ENCODE measurements at regions not wholly inside any gene's neighbourhood (a gene's known extent, or its start where the extent isn't known, plus 50 kb on each side); places are given as distances from the start of the nearest gene placed in this dataset.
"Not testable (repeated sequence)": the region's sequence is repeated elsewhere in the genome, so short reads cannot be mapped to it uniquely, and the experiment has no call there.

DNA sequence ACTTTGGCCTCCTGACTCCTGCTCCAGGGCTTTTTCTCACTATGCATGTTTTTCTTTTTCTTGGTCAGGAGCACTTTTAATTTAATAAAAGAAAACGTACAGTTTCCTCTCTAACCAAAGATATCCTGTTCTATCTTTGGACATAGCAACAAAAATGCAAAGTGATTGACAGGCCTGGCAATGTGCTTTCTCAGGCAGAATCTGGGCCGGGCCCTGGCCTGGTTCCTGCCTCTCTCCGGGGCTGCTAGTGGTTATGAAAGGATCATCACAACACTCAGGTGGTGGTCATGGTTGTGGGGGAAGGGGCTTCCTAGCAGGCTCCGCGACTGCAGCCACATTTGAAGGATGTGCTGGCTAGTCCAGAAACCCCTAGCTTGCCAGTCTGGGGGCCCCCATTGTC, 85.8 kb upstream of the USP24 start:
- no peak for DNase-seq (ENCODE audit: low read depth in 3 of 3, low spot score in 1 of 3)

DNA sequence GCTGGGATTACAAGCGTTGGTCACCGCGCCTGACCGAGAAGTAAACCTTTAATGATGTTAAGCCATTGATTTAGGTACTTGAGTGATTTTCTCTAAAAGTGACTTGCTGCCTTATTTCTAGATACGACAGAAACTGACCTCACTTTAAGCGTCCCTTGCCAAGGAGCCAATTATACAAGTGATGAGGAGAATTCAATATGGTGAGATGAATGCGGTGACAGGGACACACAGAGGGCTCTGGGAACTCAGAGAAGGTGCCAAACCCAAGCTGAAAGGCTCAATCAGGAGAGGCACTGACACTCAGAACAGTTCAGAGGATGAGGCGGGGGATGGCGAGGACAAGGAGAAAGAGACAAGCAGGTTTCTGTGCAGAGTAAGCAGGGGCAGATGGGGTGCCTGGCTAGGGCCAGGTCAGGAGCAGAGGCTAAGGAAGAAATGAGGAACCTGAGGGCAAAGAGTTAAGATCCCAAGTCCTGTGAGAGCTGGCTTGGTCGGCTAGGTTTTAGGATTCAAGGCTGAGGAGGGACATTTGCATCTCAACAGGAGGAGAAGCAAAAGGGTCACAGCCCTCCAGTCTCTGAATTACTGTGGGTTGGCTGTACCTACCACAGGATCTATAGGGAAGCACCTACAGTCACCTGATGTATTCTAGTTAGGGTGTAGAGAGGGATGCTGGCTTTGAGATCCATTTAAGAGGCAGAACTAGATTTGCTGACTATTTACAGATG, 83.2 kb upstream of the USP24 start:
- DNase-seq (ENCODE audit: low read depth in 3 of 3, low spot score in 1 of 3) = no peak

DNA sequence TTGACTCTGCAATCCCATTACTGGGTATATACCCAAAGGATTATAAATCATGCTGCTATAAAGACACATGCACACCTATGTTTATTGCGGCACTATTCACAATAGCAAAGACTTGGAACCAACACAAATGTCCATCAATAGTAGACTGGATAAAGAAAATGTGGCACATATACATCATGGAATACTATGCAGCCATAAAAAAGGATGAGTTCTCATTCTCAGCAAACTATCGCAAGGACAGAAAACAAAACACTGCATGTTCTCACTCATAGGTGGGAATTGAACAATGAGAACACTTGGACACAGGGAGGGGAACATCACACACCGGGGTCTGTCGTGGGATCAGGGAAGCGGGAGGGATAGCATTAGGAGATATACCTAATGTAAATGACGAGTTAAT, 81.1 kb upstream of the USP24 start:
- not testable (repeated sequence) for DNase-seq (ENCODE audit: low read depth in 3 of 3, low spot score in 1 of 3)

DNA sequence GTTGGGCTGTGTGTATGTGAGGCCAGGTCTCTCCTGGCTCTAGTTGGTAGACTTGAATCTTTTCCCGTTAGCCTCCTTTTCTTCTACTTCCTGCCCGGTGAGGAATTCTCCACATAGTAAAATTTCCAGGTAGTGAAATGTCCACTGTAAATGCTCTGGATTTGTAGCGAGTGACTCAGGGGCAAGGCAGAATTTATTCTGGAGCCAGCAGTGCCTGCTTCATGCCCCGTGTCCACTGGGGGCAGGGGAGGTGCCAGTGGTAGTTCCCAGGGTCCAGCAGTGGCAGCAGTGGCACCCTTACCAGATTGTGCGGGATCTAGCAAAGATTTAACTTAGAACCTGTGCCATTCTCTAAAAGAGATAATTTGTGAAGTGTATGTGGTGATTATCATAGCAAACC, 74.5 kb upstream of the USP24 start:
- no peak for DNase-seq (ENCODE audit: low read depth in 3 of 3, low spot score in 1 of 3)

DNA sequence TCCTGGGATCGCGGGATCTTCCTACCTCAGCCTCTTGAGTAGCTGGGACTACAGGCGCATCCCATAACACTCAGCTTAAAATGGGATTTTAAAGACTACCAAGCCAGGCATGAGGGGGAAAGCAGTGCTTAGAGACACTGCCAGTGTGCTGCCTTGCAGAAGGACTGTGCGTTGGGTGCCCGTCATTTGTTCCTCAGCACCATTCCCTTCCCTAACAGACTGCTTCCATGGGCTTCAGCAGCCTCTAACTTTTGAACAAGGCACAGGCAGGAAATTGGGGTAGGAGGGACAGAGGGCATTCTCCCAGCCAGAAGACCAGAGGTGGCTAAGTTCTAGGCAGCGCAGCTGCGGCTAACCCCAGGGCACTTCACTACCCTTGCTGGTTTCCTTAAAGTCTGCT, 73.9 kb upstream of the USP24 start:
- DNase-seq (ENCODE audit: low read depth in 3 of 3, low spot score in 1 of 3) = no peak

DNA sequence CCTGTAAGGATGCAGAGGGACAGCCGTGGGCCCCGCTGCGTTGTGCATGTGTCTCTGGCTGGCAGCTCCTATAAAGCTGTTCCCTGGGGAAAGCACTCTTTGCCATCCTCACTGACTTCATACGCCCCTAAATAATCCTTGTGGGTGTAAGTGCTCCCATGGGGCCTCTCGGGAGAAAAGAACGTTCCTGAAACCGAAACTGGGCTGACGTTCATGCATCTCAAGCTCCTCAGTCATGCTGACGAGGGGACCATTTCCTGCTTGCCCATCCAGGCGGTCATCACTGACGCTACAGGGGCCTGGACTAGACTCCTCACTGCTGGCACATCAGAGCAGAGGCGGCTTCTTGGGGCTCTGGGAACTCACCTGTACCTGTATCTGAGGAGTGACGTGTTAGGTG, 73.1 kb upstream of the USP24 start:
- DNase-seq (ENCODE audit: low read depth in 3 of 3, low spot score in 1 of 3) = no peak

DNA sequence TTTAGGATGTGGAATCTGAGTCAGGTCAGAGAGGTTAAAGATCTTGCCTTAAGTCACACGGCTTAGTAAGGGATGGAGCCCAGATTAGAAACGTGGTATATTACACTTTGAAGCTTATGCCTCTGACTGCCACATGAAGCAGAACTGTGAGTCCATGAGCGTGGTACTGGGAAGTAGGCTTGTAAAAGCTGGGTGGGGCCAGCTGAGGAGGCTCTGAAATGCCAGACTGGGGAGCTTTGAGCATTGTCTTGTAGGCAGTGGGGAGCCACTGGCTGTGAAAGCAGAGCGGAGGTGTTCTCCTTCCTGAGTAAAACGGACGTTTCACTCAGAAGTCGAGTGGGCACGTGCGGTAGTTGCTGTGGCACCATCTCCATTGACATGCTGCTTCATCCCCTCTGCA, 72.6 kb upstream of the USP24 start:
- DNase-seq (ENCODE audit: low read depth in 3 of 3, low spot score in 1 of 3) = no peak

DNA sequence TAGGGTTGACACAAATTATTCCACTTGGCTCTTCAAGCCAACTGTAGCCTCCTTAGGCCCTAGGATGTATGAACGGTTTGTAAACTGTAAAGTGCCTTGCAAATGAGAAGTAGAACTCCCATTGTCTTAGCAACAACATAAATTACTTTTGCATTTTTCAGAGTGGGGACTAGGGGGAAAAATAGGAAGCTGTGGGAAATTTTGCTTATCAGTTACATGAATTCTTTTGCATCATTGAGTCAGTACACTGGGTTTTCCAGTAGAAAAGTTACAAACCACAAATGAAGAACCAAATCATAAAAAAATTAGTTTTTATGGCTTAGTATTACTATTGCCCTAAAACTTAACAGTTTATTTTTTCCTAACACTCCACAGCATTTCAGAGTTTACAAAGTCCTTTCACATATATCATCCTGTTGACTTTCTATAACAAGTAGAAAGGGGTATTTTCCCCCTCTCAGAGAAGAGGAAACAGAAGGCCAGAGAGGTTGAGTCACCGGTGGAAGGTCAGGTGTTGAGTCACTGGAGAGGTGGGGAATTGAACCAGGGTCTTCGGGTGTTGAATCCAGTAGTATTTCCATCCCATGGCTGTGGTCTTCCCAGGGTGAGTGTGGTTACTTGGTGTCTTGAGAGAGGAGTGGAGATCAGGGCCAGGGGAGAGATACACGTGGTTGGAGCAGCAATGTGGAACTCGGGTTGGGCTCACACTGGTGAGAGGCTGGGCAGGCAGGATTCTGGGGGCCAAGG, 71.9 kb upstream of the USP24 start:
- DNase-seq (ENCODE audit: low read depth in 3 of 3, low spot score in 1 of 3) = no peak

DNA sequence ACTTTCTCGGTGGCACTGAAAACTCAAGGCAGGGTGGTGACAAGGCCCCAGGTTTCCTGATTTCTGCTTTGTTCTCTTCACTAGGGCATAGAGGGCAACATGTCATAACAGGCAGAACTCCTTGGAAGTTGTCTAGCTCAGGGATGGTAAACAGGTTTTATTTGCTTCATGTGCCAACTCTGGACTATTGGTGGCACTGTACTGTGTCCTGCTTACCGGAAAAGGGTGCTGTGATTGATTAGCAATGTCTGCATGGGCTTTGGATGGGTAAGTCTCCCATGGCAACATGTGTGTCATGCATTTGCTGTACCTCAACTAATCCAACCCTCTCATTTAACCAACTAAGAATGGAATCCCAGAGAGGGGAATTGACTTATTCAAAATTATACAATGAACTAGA, 70.7 kb upstream of the USP24 start:
- DNase-seq (ENCODE audit: low read depth in 3 of 3, low spot score in 1 of 3) = no peak

DNA sequence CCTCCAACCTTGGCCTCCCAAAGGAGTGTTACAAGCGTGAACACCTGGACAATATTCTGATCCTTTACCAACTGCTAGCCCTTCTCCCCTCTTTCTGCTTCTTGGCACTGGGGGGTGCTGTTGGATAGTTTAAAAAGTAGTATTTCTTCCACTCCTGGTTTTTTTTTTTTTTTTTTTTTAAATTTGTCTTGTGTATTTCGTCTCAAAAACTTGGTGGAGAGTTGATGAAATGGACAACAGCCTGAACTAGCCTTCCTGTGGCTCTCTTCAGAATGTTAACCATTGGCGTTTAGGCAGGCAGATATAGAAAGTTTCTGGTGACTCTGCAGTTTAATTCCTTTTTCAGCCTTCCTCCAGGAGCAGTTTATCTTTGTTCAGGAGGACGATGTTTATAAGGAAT, 69.7 kb upstream of the USP24 start:
- DNase-seq (ENCODE audit: low read depth in 3 of 3, low spot score in 1 of 3) = no peak

DNA sequence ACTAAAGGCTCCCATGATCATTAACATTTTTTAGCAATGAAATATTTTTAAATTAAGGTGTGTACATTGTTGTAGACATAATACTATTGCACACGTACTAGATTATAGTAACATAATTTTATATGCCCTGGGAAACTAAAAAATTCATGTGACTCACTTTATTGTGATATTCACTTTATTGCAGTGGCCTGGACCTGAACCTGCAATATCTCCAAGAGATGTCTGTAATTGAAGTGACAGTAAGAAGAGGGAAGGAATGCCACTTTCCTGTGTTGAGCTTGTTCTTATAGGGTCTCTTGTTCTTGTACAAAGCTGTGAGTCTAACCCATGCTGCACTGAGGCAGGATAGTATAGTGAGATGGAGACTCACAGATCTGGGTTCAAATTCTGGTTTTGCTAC, 66.9 kb upstream of the USP24 start:
- no peak for DNase-seq (ENCODE audit: low read depth in 3 of 3, low spot score in 1 of 3)

DNA sequence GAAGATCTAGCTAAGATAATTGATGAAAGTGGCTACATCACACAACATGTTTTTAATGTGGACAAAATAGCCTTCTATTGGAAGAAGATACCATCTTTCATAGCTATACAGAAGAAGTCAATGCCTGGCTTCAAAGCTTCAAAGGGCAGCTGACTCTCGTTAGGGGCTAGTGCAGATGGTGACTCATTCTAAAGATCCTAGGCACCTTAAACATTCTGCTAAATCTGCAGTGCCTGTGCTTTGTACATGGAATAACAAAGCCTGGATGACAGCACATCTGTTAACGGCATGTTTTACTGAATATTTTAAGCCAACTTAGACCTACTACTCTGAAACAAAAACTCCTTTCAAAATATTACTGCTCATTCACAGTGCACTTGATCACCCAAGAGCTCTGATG, 65.6 kb upstream of the USP24 start:
- no peak for DNase-seq (ENCODE audit: low read depth in 3 of 3, low spot score in 1 of 3)

DNA sequence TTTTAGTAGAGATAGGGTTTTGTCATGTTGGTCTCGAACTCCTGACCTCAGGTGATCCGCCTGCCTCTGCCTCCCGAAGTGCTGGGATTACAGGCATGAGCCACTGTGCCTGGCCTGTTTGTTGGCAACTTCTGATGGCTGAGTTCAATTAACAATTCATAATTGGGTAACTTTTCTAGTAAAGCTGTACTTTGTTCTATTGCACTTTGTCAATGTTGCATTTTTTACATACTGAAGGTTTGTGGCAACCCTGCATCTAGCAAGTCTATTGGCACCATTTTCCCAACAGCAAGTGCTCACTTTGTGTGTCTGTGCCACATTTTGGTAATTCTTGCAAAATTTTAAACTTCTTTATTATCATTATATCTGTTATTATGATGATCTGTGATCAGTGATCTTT, 64.5 kb upstream of the USP24 start:
- no peak for DNase-seq (ENCODE audit: low read depth in 3 of 3, low spot score in 1 of 3)

DNA sequence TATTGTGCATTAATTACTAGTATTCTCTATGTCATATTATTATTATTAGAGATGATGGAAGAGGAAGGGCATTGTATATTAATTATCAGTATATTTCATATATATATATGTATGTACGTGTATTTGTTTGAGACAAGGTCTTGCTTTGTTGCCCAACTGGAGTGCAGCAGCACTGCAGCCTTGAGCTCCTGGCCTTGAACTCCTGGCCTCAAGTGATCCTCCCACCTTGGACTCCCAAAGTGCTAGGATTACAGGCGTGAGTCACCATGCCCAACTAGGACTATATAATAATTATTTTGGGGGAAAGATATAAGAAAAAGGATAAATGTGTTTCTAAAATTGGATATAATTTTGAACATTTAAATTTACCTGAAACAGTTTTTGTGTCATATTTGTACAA, 63.2 kb upstream of the USP24 start:
- DNase-seq (ENCODE audit: low read depth in 3 of 3, low spot score in 1 of 3) = no peak

DNA sequence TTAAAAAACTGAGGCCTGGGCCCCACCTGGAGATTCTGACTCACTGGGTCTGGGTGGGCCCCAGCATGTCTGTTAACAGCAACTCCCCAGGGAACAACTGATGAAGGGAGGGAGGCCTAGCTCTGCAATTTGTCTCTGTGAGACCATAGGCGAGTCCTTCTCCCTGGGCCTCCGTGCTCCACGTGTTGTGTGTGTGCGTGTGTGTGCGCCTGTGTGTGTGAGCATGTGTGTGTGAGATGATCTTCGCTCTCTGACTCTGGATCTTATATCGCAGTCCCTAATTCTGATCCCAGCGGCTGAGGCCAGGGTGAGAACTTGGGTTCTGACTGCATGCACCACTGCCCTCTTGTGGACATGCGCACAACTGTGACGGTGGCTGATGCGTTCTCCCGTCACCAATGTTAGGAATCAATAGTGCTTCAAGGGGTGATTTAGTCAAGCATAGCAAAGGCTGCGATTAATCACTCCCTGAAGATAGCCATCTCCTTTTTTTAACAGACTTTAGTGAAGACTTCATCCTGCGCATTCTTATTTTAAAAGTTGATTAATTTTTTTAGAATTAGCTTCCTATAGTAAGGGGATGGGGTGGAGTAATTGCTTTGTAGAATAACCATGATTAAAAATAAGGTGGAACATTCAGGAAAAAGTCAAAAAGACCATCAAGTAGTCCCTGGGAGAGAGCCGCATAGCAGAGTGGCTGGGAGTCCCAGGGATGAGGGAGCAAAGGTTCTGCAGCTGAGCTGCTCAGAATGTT, 62.4 kb upstream of the USP24 start:
- DNase-seq (ENCODE audit: low read depth in 3 of 3, low spot score in 1 of 3) = peak; percentile 33 to 65 (median 60)

DNA sequence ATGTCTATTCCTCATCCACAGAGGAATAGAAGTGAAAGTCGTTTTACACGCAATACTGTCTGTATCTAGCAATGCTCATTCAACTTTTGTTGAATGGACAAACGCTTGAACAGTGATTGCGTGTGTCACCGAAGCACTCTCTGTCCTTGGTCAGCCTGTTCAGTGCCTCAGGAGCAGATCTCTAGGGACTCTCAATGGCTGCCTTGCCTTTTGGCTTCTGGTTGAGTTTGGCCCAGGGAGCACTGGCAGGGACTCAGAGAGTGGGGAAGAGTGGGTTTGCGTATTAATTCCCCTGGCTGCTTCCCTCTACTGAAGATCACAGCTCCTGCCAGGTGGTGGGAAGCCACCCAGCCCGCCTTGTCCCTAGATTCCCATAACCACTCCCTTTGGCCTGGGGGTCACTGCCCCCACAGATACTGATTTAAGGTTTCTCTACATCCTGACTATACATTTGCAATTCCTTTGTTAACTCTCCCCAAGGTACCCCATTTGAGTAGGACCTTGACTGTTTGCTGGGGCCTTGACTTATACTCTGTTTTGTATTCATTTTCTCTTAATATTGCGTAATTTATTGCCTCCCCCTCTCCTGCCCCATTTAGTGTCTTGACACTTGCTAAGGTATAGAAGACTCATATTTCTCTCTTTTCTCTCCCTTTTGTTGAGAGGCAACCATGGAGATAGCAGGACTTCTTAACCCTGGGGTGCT, 61.7 kb upstream of the USP24 start:
- no peak for DNase-seq (ENCODE audit: low read depth in 3 of 3, low spot score in 1 of 3)

DNA sequence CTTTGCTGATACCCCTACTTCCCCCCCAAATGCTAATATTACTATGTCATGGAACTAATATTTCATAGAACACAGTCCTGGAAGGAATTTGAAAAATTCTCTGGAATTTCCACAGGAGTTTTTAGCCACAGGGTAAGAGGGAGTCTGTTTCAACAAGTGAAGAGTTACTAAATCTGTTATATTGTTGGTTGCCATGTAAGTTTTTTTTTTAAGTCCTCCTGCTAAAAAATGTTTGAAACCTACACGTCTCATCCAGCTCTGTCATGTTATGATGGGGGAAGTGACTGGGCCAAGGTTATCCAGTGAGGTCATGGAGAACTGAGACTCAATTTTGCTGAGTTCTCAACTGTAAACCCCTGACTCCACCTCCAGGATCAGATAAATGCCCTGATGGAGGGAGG, 60.8 kb upstream of the USP24 start:
- no peak for DNase-seq (ENCODE audit: low read depth in 3 of 3, low spot score in 1 of 3)

DNA sequence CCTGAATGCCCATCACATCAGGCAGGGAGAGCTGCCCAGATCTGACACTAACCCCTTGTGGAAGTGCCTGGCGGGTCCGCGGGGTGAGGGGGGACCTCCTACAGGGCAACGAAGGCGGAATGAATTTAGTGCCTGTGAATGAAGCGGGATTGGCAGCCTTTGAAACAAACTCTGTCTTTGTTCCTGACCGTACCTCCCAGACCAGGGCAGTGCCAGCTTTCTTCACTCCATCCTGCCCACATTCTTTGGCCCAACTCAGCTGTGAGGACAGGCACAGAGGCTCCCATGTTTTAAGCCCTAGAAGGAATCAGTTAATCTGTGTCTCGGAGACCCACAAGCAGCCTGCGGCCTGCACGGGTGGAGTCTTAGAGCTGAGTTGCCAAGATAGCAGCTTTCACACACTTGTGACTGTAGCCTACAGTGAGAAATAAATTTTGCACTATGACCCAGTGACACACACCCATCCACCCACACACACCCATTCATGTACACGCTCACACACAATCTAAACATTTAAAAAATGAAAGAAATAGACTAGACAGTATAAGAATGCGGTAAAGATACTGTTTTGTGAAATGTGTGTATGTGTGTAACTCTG, 60.1 kb upstream of the USP24 start:
- no peak for DNase-seq (ENCODE audit: low read depth in 3 of 3, low spot score in 1 of 3)

DNA sequence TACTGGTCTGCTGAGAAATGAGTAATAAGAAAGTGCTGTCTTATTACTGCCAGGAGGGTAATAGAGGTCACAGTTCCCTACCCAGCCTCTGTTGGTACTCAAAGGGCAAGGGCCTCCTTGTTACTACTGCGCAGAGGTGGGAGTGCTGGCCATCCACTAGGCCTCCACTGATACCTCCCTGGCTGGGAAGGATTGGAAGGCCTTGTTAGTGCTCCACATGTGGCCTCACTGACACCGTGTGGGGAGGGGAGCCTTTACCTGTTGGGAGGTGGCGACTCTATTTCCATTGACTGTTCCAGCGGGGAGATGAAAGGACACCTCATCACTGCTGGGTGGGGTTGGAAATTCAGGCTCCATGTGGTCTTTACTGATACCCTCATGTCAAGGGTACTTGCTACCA, 57.8 kb upstream of the USP24 start:
- no peak for DNase-seq (ENCODE audit: low read depth in 3 of 3, low spot score in 1 of 3)

Measured in stimulated activated CD4-positive, alpha-beta T cell treated with anti-CD3 and anti-CD28 coated beads, TNF-alpha, amount 100 ng/mL, for 1 hour (primary cell).